ENCODE measurements at regions not wholly inside any gene's neighbourhood (a gene's known extent, or its start where the extent isn't known, plus 50 kb on each side); places are given as distances from the start of the nearest gene placed in this dataset.
A peak's percentile ranks its signal among the peaks of the same experiment; 100 is the strongest.

- TF ChIP-seq CTCF (IDR thresholded peaks at IDR 0.05; ENCODE audit: low read depth, low read length) = no peak
- no peak for DNase-seq (ENCODE audit: low read depth in 1 of 2, low spot score in 1 of 2)
Measured at GRCh38 chr21:41667136-41667535, 99.7 kb downstream of the RIPK4 start.

GRCh38 chr21:41666641-41667081 is 100.2 kb downstream of the RIPK4 start:
- Histone ChIP-seq H3K27me3 (no peaks in the 10 kb centered on the region), H3K36me3 (no peaks in the 10 kb centered on the region), H3K27ac (no peak overlapping the region), H3K4me1 (ENCODE audit: low read depth) (peaks cover 5% of the 10 kb centered on the region), H3K9me3 (ENCODE audit: low read depth) (no peaks in the 10 kb centered on the region), H3K4me3 (no peak overlapping the region)
- TF ChIP-seq CTCF (IDR thresholded peaks at IDR 0.05; ENCODE audit: low read depth, low read length) = no peak
- DNase-seq (ENCODE audit: low read depth in 1 of 2, low spot score in 1 of 2) = no peak

More at GRCh38 chr21:41667136-41667535, 99.7 kb downstream of the RIPK4 start:
- Histone ChIP-seq H3K27ac (no peak overlapping the region), H3K36me3 (no peaks in the 10 kb centered on the region), H3K9me3 (ENCODE audit: low read depth) (no peaks in the 10 kb centered on the region), H3K4me1 (ENCODE audit: low read depth) (peaks cover 5% of the 10 kb centered on the region), H3K27me3 (no peaks in the 10 kb centered on the region), H3K4me3 (no peak overlapping the region)

GRCh38 chr21:41665766-41666595 is 100.9 kb downstream of the RIPK4 start:
- Histone ChIP-seq H3K27ac (no peak overlapping the region), H3K4me3 (no peak overlapping the region), H3K9me3 (ENCODE audit: low read depth) (no peaks in the 10 kb centered on the region), H3K27me3 (no peaks in the 10 kb centered on the region), H3K36me3 (no peaks in the 10 kb centered on the region), H3K4me1 (ENCODE audit: low read depth) (peaks cover 5% of the 10 kb centered on the region)
- no peak for DNase-seq (ENCODE audit: low read depth in 1 of 2, low spot score in 1 of 2)
- TF ChIP-seq CTCF (IDR thresholded peaks at IDR 0.05; ENCODE audit: low read depth, low read length) = no peak

GRCh38 chr21:41664881-41665765 is 101.7 kb downstream of the RIPK4 start:
- H3K27me3 ChIP-seq = no peaks in the 10 kb centered on the region
- no peak for TF ChIP-seq CTCF (IDR thresholded peaks at IDR 0.05; ENCODE audit: low read depth, low read length)
- peak in 1 of 2 donors; percentile 37 for DNase-seq (ENCODE audit: low read depth in 1 of 2, low spot score in 1 of 2)
- H3K4me1 ChIP-seq (ENCODE audit: low read depth) = peaks cover 5% of the 10 kb centered on the region
- no peaks in the 10 kb centered on the region for H3K9me3 ChIP-seq (ENCODE audit: low read depth)
- H3K4me3 ChIP-seq = no peak overlapping the region
- no peak overlapping the region for H3K27ac ChIP-seq
- H3K36me3 ChIP-seq = no peaks in the 10 kb centered on the region

- Histone ChIP-seq H3K4me1 (ENCODE audit: low read depth) (peaks cover 5% of the 10 kb centered on the region), H3K27me3 (no peaks in the 10 kb centered on the region), H3K27ac (no peak overlapping the region), H3K4me3 (no peak overlapping the region), H3K9me3 (ENCODE audit: low read depth) (no peaks in the 10 kb centered on the region), H3K36me3 (no peaks in the 10 kb centered on the region)
- peak in 1 of 2 donors; percentile 27 for DNase-seq (ENCODE audit: low read depth in 1 of 2, low spot score in 1 of 2)
- TF ChIP-seq CTCF (IDR thresholded peaks at IDR 0.05; ENCODE audit: low read depth, low read length) = no peak
Measured at GRCh38 chr21:41663805-41664788, 102.8 kb downstream of the RIPK4 start.

Data from cardiac muscle cell (in vitro differentiated cells and primary cell).